Esophagus squamous epithelium (tissue), 4 donors: ENCODE measurements at regions not wholly inside any gene's neighbourhood (a gene's known extent, or its start where the extent isn't known, plus 50 kb on each side); places are given as distances from the start of the nearest gene placed in this dataset.

Source experiments
- POLR2A ChIP-seq, 4 donors: fragments of 450-650 bp; IDR thresholded peaks; one replicate each; pipeline ENCODE4 v1.6.1; 2017; ENCODE audit warnings: antibody characterized with exemption in 4 of 4, mild to moderate bottlenecking in 4 of 4, moderate library complexity in 3 of 4
- TF ChIP-seq, protein P1 (sequence below), 6 experiments: fragments of 450-650 bp in 4 of 6; fragments of 200-600 bp in 2 of 6; sonication (generic) in 2 of 6; IDR thresholded peaks; one replicate each; pipeline ENCODE4 v1.5.1; 2016 to 2019; ENCODE audit warnings: antibody characterized with exemption in 6 of 6, mild to moderate bottlenecking in 4 of 6, moderate library complexity in 4 of 6

DNA sequence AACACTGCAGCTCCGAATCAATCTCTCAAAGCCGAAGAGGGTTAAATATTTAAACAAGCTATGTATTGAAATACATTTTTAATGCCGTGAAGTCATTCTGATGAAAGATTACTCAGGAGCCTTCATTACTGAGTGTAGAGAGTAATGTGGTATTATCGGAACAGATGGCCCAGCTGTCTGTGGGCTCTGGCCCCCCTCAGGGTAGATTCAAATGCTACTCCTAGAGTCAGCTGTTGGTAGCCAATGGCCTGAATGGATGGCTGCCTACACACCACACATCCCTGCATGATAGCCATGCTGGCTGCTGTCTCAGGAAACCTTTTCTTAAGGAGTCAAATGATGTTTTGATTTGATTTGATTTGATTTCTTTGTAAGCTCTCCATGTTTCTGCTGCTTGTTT lies 732.3 kb upstream of the CELF4 start:
- TF ChIP-seq POLR2A (IDR thresholded peaks at IDR 0.05): no peak
- TF ChIP-seq, protein P1, sequence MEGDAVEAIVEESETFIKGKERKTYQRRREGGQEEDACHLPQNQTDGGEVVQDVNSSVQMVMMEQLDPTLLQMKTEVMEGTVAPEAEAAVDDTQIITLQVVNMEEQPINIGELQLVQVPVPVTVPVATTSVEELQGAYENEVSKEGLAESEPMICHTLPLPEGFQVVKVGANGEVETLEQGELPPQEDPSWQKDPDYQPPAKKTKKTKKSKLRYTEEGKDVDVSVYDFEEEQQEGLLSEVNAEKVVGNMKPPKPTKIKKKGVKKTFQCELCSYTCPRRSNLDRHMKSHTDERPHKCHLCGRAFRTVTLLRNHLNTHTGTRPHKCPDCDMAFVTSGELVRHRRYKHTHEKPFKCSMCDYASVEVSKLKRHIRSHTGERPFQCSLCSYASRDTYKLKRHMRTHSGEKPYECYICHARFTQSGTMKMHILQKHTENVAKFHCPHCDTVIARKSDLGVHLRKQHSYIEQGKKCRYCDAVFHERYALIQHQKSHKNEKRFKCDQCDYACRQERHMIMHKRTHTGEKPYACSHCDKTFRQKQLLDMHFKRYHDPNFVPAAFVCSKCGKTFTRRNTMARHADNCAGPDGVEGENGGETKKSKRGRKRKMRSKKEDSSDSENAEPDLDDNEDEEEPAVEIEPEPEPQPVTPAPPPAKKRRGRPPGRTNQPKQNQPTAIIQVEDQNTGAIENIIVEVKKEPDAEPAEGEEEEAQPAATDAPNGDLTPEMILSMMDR (IDR thresholded peaks at IDR 0.05): no peak
